GM23248 (cell line): ENCODE measurements at regions not wholly inside any gene's neighbourhood (a gene's known extent, or its start where the extent isn't known, plus 50 kb on each side); places are given as distances from the start of the nearest gene placed in this dataset.

Experiments used
- EZH2 ChIP-seq: fragments of 200-600 bp; sonication (generic); IDR thresholded peaks from 2 replicates; pipeline ENCODE4 v1.6.1; 2018; ENCODE audit warnings: antibody characterized with exemption, mild to moderate bottlenecking; ENCODE audit not compliant: insufficient read depth, poor library complexity, severe bottlenecking
- EZH2phosphoT487 ChIP-seq: fragments of 200-600 bp; sonication (generic); IDR thresholded peaks from 2 replicates; pipeline ENCODE4 v1.6.1; 2018; ENCODE audit warnings: antibody characterized with exemption, moderate library complexity, mild to moderate bottlenecking, low read depth; ENCODE audit not compliant: insufficient read depth

DNA sequence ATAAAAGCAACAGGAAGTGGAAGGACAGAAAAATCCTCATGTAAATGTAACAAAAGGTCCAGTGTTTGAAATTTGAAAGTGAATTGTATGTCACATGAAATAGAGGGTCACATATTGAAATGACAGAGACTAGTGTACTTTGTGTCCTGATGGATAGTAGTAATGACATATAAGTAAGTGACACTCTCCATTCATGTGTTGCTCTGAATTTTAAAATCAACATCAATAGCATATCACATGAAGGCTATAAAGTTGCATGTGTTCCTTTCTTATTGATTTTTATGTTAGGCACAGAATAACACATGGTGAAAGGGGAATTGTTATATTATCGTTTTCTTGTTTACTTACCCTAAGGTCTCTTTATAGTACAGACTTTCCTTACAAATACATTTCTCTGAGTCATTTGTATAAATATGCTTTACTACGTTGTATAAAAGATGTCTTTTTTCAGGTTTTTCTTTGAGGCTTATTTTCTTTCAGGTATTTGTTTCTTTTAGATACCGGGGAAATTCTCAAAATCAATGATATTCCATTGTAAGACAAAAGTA lies 104.6 kb upstream of the CACNA2D1 start:
- TF ChIP-seq EZH2, result no peak
- TF ChIP-seq EZH2phosphoT487, result no peak
